ENCODE measurements at regions not wholly inside any gene's neighbourhood (a gene's known extent, or its start where the extent isn't known, plus 50 kb on each side); places are given as distances from the start of the nearest gene placed in this dataset.

GRCh38 chr3:106265704-106266103, 396.9 kb upstream of the CBLB start:
- WGBS, 2 donors (ENCODE audit: extremely low coverage in 2 of 2, insufficient read length in 2 of 2, insufficient replicate concordance in 1 of 2), result no CpG with 5 or more reads among the region's 3 CpGs
- no peak for DNase-seq (ENCODE audit: low spot score)

GRCh38 chr3:106268696-106269095, 399.9 kb upstream of the CBLB start:
- Histone ChIP-seq H2BK12ac (ENCODE audit: low read length) (no peak overlapping the region), H4K8ac (ENCODE audit: low read depth, low read length) (no peak overlapping the region), H3K18ac (ENCODE audit: low read length) (no peak overlapping the region), H3K4me3 (ENCODE audit: low read length in 2 of 2) (no peak overlapping the region), H3K4me2 (ENCODE audit: insufficient read depth, low read length, poor library complexity, severe bottlenecking) (no peak overlapping the region), H3K27me3 (ENCODE audit: control insufficient read depth in 3 of 3, insufficient read depth in 3 of 3, low read depth in 1 of 3, low read length in 3 of 3) (no peaks in the 10 kb centered on the region), H3K14ac (ENCODE audit: low read length) (no peak overlapping the region), H3K9ac (ENCODE audit: low read depth, low read length, poor library complexity) (no peak overlapping the region), H3K4ac (ENCODE audit: low read length) (no peak overlapping the region), H2BK5ac (ENCODE audit: low read length) (no peak overlapping the region), H3K9me3 (replicated peaks in 1 of 2; ENCODE audit: control insufficient read depth in 2 of 2, insufficient read depth in 1 of 2, low read depth in 1 of 2, low read length in 2 of 2) (no peaks in the 10 kb centered on the region), H3K23ac (ENCODE audit: low read depth, low read length, poor library complexity) (no peak overlapping the region), H3K27ac (replicated peaks; ENCODE audit: low read length) (no peak overlapping the region), H3K4me1 (ENCODE audit: control insufficient read depth in 2 of 2, insufficient read depth in 1 of 2, low read depth in 1 of 2, low read length in 2 of 2) (no peaks in the 10 kb centered on the region), H3K36me3 (replicated peaks in 1 of 2; ENCODE audit: control insufficient read depth in 2 of 2, insufficient read depth in 2 of 2, low read length in 2 of 2) (no peaks in the 10 kb centered on the region), H2AFZ (ENCODE audit: low read length) (no peak overlapping the region), H2BK120ac (ENCODE audit: low read depth, low read length) (no peak overlapping the region), H2AK5ac (ENCODE audit: low read depth, low read length) (no peak overlapping the region), H2BK15ac (ENCODE audit: low read length) (no peak overlapping the region), H3K79me1 (ENCODE audit: low read depth, low read length) (no peaks in the 10 kb centered on the region), H4K91ac (ENCODE audit: low read depth, low read length, poor library complexity) (no peak overlapping the region)
- no peak for DNase-seq (ENCODE audit: low spot score)
- WGBS, 2 donors (ENCODE audit: extremely low coverage in 2 of 2, insufficient read length in 2 of 2, insufficient replicate concordance in 1 of 2), result no CpG with 5 or more reads among the region's 4 CpGs

More at GRCh38 chr3:106265704-106266103, 396.9 kb upstream of the CBLB start:
- Histone ChIP-seq H3K18ac (ENCODE audit: low read length) (no peak overlapping the region), H3K4me2 (ENCODE audit: insufficient read depth, low read length, poor library complexity, severe bottlenecking) (no peak overlapping the region), H2BK5ac (ENCODE audit: low read length) (no peak overlapping the region), H3K36me3 (replicated peaks in 1 of 2; ENCODE audit: control insufficient read depth in 2 of 2, insufficient read depth in 2 of 2, low read length in 2 of 2) (no peaks in the 10 kb centered on the region), H3K23ac (ENCODE audit: low read depth, low read length, poor library complexity) (no peak overlapping the region), H2AFZ (ENCODE audit: low read length) (no peak overlapping the region), H3K9ac (ENCODE audit: low read depth, low read length, poor library complexity) (no peak overlapping the region), H3K4me1 (ENCODE audit: control insufficient read depth in 2 of 2, insufficient read depth in 1 of 2, low read depth in 1 of 2, low read length in 2 of 2) (no peaks in the 10 kb centered on the region), H4K8ac (ENCODE audit: low read depth, low read length) (no peak overlapping the region), H3K14ac (ENCODE audit: low read length) (no peak overlapping the region), H3K9me3 (replicated peaks in 1 of 2; ENCODE audit: control insufficient read depth in 2 of 2, insufficient read depth in 1 of 2, low read depth in 1 of 2, low read length in 2 of 2) (no peaks in the 10 kb centered on the region), H2BK12ac (ENCODE audit: low read length) (no peak overlapping the region), H3K4ac (ENCODE audit: low read length) (no peak overlapping the region), H2BK120ac (ENCODE audit: low read depth, low read length) (no peak overlapping the region), H2AK5ac (ENCODE audit: low read depth, low read length) (no peak overlapping the region), H3K4me3 (ENCODE audit: low read length in 2 of 2) (no peak overlapping the region), H3K27ac (replicated peaks; ENCODE audit: low read length) (no peak overlapping the region), H3K27me3 (ENCODE audit: control insufficient read depth in 3 of 3, insufficient read depth in 3 of 3, low read depth in 1 of 3, low read length in 3 of 3) (no peaks in the 10 kb centered on the region), H3K79me1 (ENCODE audit: low read depth, low read length) (no peaks in the 10 kb centered on the region), H4K91ac (ENCODE audit: low read depth, low read length, poor library complexity) (no peak overlapping the region), H2BK15ac (ENCODE audit: low read length) (no peak overlapping the region)

DNA sequence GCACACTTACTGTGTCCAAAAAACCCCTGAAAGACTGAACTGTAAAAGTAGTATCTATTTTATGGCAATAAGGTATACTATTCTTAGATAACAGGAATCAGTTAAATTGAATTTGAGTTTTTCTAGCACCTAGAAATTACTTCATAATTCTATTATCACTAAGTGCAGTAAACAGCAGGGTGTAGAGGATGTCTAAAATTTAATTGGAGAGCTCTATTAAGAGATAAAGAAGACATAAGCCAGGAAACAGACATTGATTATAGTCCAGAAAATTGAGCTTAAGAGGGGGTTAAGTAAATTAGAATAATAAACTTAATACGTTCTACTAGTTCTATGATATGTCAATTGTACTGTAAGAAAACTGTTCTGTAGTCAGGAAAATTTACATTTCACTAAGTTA, 403.5 kb upstream of the CBLB start:
- Histone ChIP-seq H2BK12ac (ENCODE audit: low read length) (no peak overlapping the region), H3K18ac (ENCODE audit: low read length) (no peak overlapping the region)

GRCh38 chr3:106275592-106275991, 406.8 kb upstream of the CBLB start:
- H4K8ac ChIP-seq (ENCODE audit: low read depth, low read length), result no peak overlapping the region
- no peak overlapping the region for H3K9ac ChIP-seq (ENCODE audit: low read depth, low read length, poor library complexity)
- no peaks in the 10 kb centered on the region for H3K27me3 ChIP-seq (ENCODE audit: control insufficient read depth in 3 of 3, insufficient read depth in 3 of 3, low read depth in 1 of 3, low read length in 3 of 3)
- H2BK12ac ChIP-seq (ENCODE audit: low read length), result no peak overlapping the region
- no peaks in the 10 kb centered on the region for H3K4me1 ChIP-seq (ENCODE audit: control insufficient read depth in 2 of 2, insufficient read depth in 1 of 2, low read depth in 1 of 2, low read length in 2 of 2)
- no peak overlapping the region for H3K23ac ChIP-seq (ENCODE audit: low read depth, low read length, poor library complexity)
- H4K91ac ChIP-seq (ENCODE audit: low read depth, low read length, poor library complexity), result no peak overlapping the region
- DNase-seq (ENCODE audit: low spot score), result no peak
- no peak overlapping the region for H3K18ac ChIP-seq (ENCODE audit: low read length)
- no peak overlapping the region for H3K27ac ChIP-seq (replicated peaks; ENCODE audit: low read length)
- no peak overlapping the region for H2AK5ac ChIP-seq (ENCODE audit: low read depth, low read length)
- H2BK120ac ChIP-seq (ENCODE audit: low read depth, low read length), result no peak overlapping the region
- no peak overlapping the region for H2AFZ ChIP-seq (ENCODE audit: low read length)
- H3K9me3 ChIP-seq (replicated peaks in 1 of 2; ENCODE audit: control insufficient read depth in 2 of 2, insufficient read depth in 1 of 2, low read depth in 1 of 2, low read length in 2 of 2), result no peaks in the 10 kb centered on the region
- H3K4ac ChIP-seq (ENCODE audit: low read length), result no peak overlapping the region
- no peak overlapping the region for H3K14ac ChIP-seq (ENCODE audit: low read length)
- no peak overlapping the region for H3K4me2 ChIP-seq (ENCODE audit: insufficient read depth, low read length, poor library complexity, severe bottlenecking)
- no peak overlapping the region for H3K4me3 ChIP-seq (ENCODE audit: low read length in 2 of 2)
- no peaks in the 10 kb centered on the region for H3K36me3 ChIP-seq (replicated peaks in 1 of 2; ENCODE audit: control insufficient read depth in 2 of 2, insufficient read depth in 2 of 2, low read length in 2 of 2)
- no peaks in the 10 kb centered on the region for H3K79me1 ChIP-seq (ENCODE audit: low read depth, low read length)
- H2BK15ac ChIP-seq (ENCODE audit: low read length), result no peak overlapping the region
- WGBS, 2 donors (ENCODE audit: extremely low coverage in 2 of 2, insufficient read length in 2 of 2, insufficient replicate concordance in 1 of 2), result no CpG with 5 or more reads among the region's 5 CpGs
- no peak overlapping the region for H2BK5ac ChIP-seq (ENCODE audit: low read length)

More for the DNA sequence above, 403.5 kb upstream of the CBLB start:
- no CpG with 5 or more reads among the region's 1 CpG for WGBS, 2 donors (ENCODE audit: extremely low coverage in 2 of 2, insufficient read length in 2 of 2, insufficient replicate concordance in 1 of 2)
- Histone ChIP-seq H3K27me3 (ENCODE audit: control insufficient read depth in 3 of 3, insufficient read depth in 3 of 3, low read depth in 1 of 3, low read length in 3 of 3) (no peaks in the 10 kb centered on the region), H2BK5ac (ENCODE audit: low read length) (no peak overlapping the region), H3K14ac (ENCODE audit: low read length) (no peak overlapping the region), H3K79me1 (ENCODE audit: low read depth, low read length) (no peaks in the 10 kb centered on the region), H4K91ac (ENCODE audit: low read depth, low read length, poor library complexity) (no peak overlapping the region), H3K4ac (ENCODE audit: low read length) (no peak overlapping the region), H3K4me1 (ENCODE audit: control insufficient read depth in 2 of 2, insufficient read depth in 1 of 2, low read depth in 1 of 2, low read length in 2 of 2) (no peaks in the 10 kb centered on the region), H3K4me3 (ENCODE audit: low read length in 2 of 2) (no peak overlapping the region), H3K27ac (replicated peaks; ENCODE audit: low read length) (no peak overlapping the region), H3K4me2 (ENCODE audit: insufficient read depth, low read length, poor library complexity, severe bottlenecking) (no peak overlapping the region), H2AK5ac (ENCODE audit: low read depth, low read length) (no peak overlapping the region), H3K9me3 (replicated peaks in 1 of 2; ENCODE audit: control insufficient read depth in 2 of 2, insufficient read depth in 1 of 2, low read depth in 1 of 2, low read length in 2 of 2) (no peaks in the 10 kb centered on the region), H2BK15ac (ENCODE audit: low read length) (no peak overlapping the region), H3K36me3 (replicated peaks in 1 of 2; ENCODE audit: control insufficient read depth in 2 of 2, insufficient read depth in 2 of 2, low read length in 2 of 2) (no peaks in the 10 kb centered on the region), H3K9ac (ENCODE audit: low read depth, low read length, poor library complexity) (no peak overlapping the region), H4K8ac (ENCODE audit: low read depth, low read length) (no peak overlapping the region), H3K23ac (ENCODE audit: low read depth, low read length, poor library complexity) (no peak overlapping the region), H2BK120ac (ENCODE audit: low read depth, low read length) (no peak overlapping the region), H2AFZ (ENCODE audit: low read length) (no peak overlapping the region)
- no peak for DNase-seq (ENCODE audit: low spot score)

Measured in neuronal stem cell (in vitro differentiated cells).